HepG2 (cell line): ENCODE measurements at regions not wholly inside any gene's neighbourhood (a gene's known extent, or its start where the extent isn't known, plus 50 kb on each side); places are given as distances from the start of the nearest gene placed in this dataset.

ENCODE experiments used
- ATAC-seq: fragments of 200-7000 bp; cut with Tn5 transposase; 3 replicates; pipeline ENCODE4 v1.9.1; 2020; ENCODE audit warnings: mild to moderate bottlenecking, moderate library complexity
- BruUV-seq: library from RNA; stranded (reverse); fragments of 400-500 nt; replicated peaks from 2 replicates; lab custom pipeline; 2021; lab: Mats Ljungman, UMichigan
- CTCF ChIA-PET: fragments of 300-600 bp; formaldehyde crosslinking; extraction: SDS; loops from one replicate; lab custom pipeline; 2021; ENCODE audit warnings: low total read pairs, inconsistent platforms, low intra/inter-chr PET ratio; lab: Yijun Ruan, JAX
- POLR2A ChIA-PET: fragments of 350-600 bp; sonication (Branson Sonifier 250); formaldehyde crosslinking; loops from one replicate; lab custom pipeline; 2020; ENCODE audit warnings: antibody characterized with exemption, inconsistent platforms; lab: Yijun Ruan, JAX
- DNase-seq: peaks from one replicate; pipeline ENCODE4 v3.0.0-alpha.2; 2015; ENCODE audit warnings: low spot score
- FAIRE-seq: peaks from 3 replicates; lab custom pipeline; 2011; peaks lifted over from hg19 to GRCh38; lab: Jason Lieb, UNC
- H2AFZ ChIP-seq: one replicate; pipeline ENCODE4 v1.6.1; 2011; ENCODE audit warnings: low read length, inconsistent platforms
- H3K27ac ChIP-seq: fragments of 300-600 bp; 3 replicates; pipeline ENCODE4 v1.8.0; 2011; ENCODE audit warnings: mixed run types, mild to moderate bottlenecking, mixed read lengths, low read length, inconsistent platforms; ENCODE audit not compliant: insufficient read depth; ENCODE audit errors: extremely low read length
- H3K27me3 ChIP-seq, 2 experiments: fragments of 200-600 bp in 1 of 2; 2 replicates in 1 of 2; 3 replicates in 1 of 2; pipeline versions ENCODE4 v1.6.0 to v1.8.0; 2011; ENCODE audit warnings: low read length in 2 of 2, mild to moderate bottlenecking in 2 of 2, moderate library complexity in 2 of 2, inconsistent platforms in 1 of 2; ENCODE audit not compliant: insufficient read depth in 2 of 2, control insufficient read depth in 1 of 2
- H3K36me3 ChIP-seq, 2 experiments: fragments of 200-600 bp in 1 of 2; replicated peaks in 1 of 2; 2 replicates in 1 of 2; 3 replicates in 1 of 2; pipeline versions ENCODE4 v1.5.1 to v1.8.0; 2011; ENCODE audit warnings: low read length in 2 of 2, inconsistent platforms in 1 of 2; ENCODE audit not compliant: insufficient read depth in 2 of 2, control insufficient read depth in 1 of 2
- H3K4me1 ChIP-seq: 2 replicates; pipeline ENCODE4 v1.5.1; 2012; ENCODE audit warnings: low read length, inconsistent platforms; ENCODE audit not compliant: insufficient read depth
- H3K4me2 ChIP-seq: 2 replicates; pipeline ENCODE4 v1.6.0; 2011; ENCODE audit warnings: low read depth, low read length, inconsistent platforms
- H3K4me3 ChIP-seq, 3 experiments: fragments of 200-600 bp in 1 of 3; sonication (generic), shearing (Covaris generic) in 1 of 3; replicated peaks in 1 of 3; 2 replicates each; pipeline ENCODE4 v1.5.1; 2011 to 2016; ENCODE audit warnings: low read length in 3 of 3, inconsistent platforms in 2 of 3, low read depth in 2 of 3, mild to moderate bottlenecking in 2 of 3, control low read depth in 1 of 3, mixed read lengths in 1 of 3; ENCODE audit not compliant: insufficient read depth in 1 of 3
- H3K79me2 ChIP-seq: one replicate; pipeline ENCODE4 v1.6.1; 2011; ENCODE audit warnings: low read length, inconsistent platforms; ENCODE audit not compliant: insufficient read depth
- H3K9ac ChIP-seq: 2 replicates; pipeline ENCODE4 v1.6.0; 2011; ENCODE audit warnings: mild to moderate bottlenecking, low read depth, low read length, inconsistent platforms; ENCODE audit not compliant: insufficient read depth
- H3K9me3 ChIP-seq: 2 replicates; pipeline ENCODE4 v1.5.1; 2012; ENCODE audit warnings: mild to moderate bottlenecking, low read length
- H4K20me1 ChIP-seq: 2 replicates; pipeline ENCODE4 v1.6.0; 2011; ENCODE audit warnings: inconsistent platforms, mild to moderate bottlenecking, low read length, moderate library complexity; ENCODE audit not compliant: insufficient read depth
- DZIP1 ChIP-seq: sonication (generic); formaldehyde crosslinking; IDR thresholded peaks from 2 replicates; pipeline ENCODE4 v1.5.0; 2020; ENCODE audit warnings: mild to moderate bottlenecking, missing genetic modification reagents
- IKZF1 ChIP-seq: fragments of 450-650 bp; IDR thresholded peaks from 2 replicates; pipeline ENCODE4 v1.7.1; 2016
- NR2F6 ChIP-seq, 2 experiments: IDR thresholded peaks; 2 replicates each; pipeline ENCODE4 v1.6.1; 2016; ENCODE audit warnings: antibody characterized with exemption in 1 of 2, mild to moderate bottlenecking in 1 of 2
- PLSCR1 ChIP-seq: sonication (generic); formaldehyde crosslinking; IDR thresholded peaks from 2 replicates; pipeline ENCODE4 v1.5.0; 2020; ENCODE audit warnings: missing genetic modification reagents, mild to moderate bottlenecking, borderline replicate concordance
- ZBTB10 ChIP-seq: sonication (generic); formaldehyde crosslinking; IDR thresholded peaks from 2 replicates; pipeline ENCODE4 v1.4.0; 2020; ENCODE audit warnings: missing genetic modification reagents, borderline replicate concordance
- WGBS: methylation state at CpG from one replicate; pipeline ENCODE4 v1.1.6; 2017; ENCODE audit warnings: low lambda C conversion rate; 5-methylcytosine and 5-hydroxymethylcytosine counted together
- in situ Hi-C: cut with HindIII; loops from 2 replicates; pipeline ENCODE4 v1.10.0; 2017; ENCODE audit warnings: low pct_unique_long_range_greater_than_20kb; ENCODE audit not compliant: extremely low pct_ligation_motif_present
- intact Hi-C: fragments of 100-400 bp; cut with micrococcal nuclease; formaldehyde crosslinking; loops from one replicate; pipeline ENCODE4 v1.10.0; 2022; ENCODE audit not compliant: unreplicated experiment

- DNase-seq (no peak), FAIRE-seq (no peak)
- BruUV-seq, result no TSS peak
- intact Hi-C loops, result no loop called here
- Histone ChIP-seq H3K27me3 (peaks cover 0 to 24% of the 10 kb centered on the region in 2 experiments; a peak in 2 of 5 replicates), H2AFZ (no peak overlapping the region), H3K36me3 (no peaks in the 10 kb centered on the region), H3K4me3 (no peak overlapping the region), H3K4me2 (no peak overlapping the region), H3K9me3 (no peaks in the 10 kb centered on the region), H3K27ac (no peak overlapping the region), H3K9ac (no peak overlapping the region), H3K79me2 (no peaks in the 10 kb centered on the region)
- WGBS, result 50% methylated on average over 9 of the region's 9 CpGs
- in situ Hi-C loops, result no loop called here
- POLR2A ChIA-PET, result no interaction called here
- TF ChIP-seq ZBTB10 (CRISPR knock-in tag) (no peak), PLSCR1 (CRISPR knock-in tag) (no peak), NR2F6 (IDR thresholded peaks at IDR 0.05) (no peak), NR2F6 (CRISPR knock-in tag; IDR thresholded peaks at IDR 0.05) (no peak), DZIP1 (no peak), IKZF1 (no peak)
- TF ChIP-seq, all 625 proteins: peak for 0
- no peak for ATAC-seq
- CTCF ChIA-PET, result no interaction called here
- Histone ChIP-seq H3K4me1 (no peaks in the 10 kb centered on the region), H4K20me1 (no peaks in the 10 kb centered on the region)
Measured at GRCh38 chr7:26471306-26472075, 179.8 kb downstream of the SNX10 start.
